A549 (cell line): ENCODE measurements at regions not wholly inside any gene's neighbourhood (a gene's known extent, or its start where the extent isn't known, plus 50 kb on each side); places are given as distances from the start of the nearest gene placed in this dataset.

Experiments
- ATAC-seq, 2 experiments: fragments of 200-7000 bp in 1 of 2; fragments of >200 bp in 1 of 2; cut with Nextera tagmentation in 1 of 2; cut with Tn5 transposase in 1 of 2; 3 replicates each; pipeline versions ENCODE4 v1.8.0 to v1.9.1; 2018 to 2020; ENCODE audit warnings: mild to moderate bottlenecking in 1 of 2, moderate library complexity in 1 of 2
- CTCF ChIA-PET: fragments of 300-600 bp; sonication (Branson Sonifier 250); formaldehyde crosslinking; extraction: SDS; loops from one replicate; lab custom pipeline; 2021; ENCODE audit warnings: antibody characterized with exemption, inconsistent platforms; lab: Yijun Ruan, JAX
- POLR2A ChIA-PET: fragments of 350-600 bp; formaldehyde crosslinking; extraction: SDS; loops from one replicate; lab custom pipeline; 2021; ENCODE audit warnings: antibody characterized with exemption, inconsistent platforms; lab: Yijun Ruan, JAX
- DNase-seq, 2 experiments: peaks; one replicate each; pipeline versions ENCODE4 v3.0.0 to v3.0.0-alpha.2; 2011 to 2016; ENCODE audit warnings: low read depth in 1 of 2, low spot score in 1 of 2
- FAIRE-seq: peaks from 2 replicates; lab custom pipeline; 2011; peaks lifted over from hg19 to GRCh38; lab: Jason Lieb, UNC
- H3K27ac ChIP-seq, 2 experiments: fragments of >200 bp; sonication (Bioruptor Twin); formaldehyde crosslinking; 3 replicates each; pipeline ENCODE4 v1.5.1; 2016 to 2017
- H3K4me1 ChIP-seq: fragments of >200 bp; sonication (Bioruptor Twin); formaldehyde crosslinking; 3 replicates; pipeline ENCODE4 v1.6.1; 2016
- H3K4me2 ChIP-seq: fragments of >200 bp; sonication (Bioruptor Twin); formaldehyde crosslinking; 3 replicates; pipeline ENCODE4 v1.6.1; 2016
- H3K4me3 ChIP-seq: fragments of >200 bp; sonication (Bioruptor Twin); formaldehyde crosslinking; 3 replicates; pipeline ENCODE4 v1.5.1; 2016
- H3K9me3 ChIP-seq: fragments of >200 bp; sonication (Bioruptor Twin); formaldehyde crosslinking; 3 replicates; pipeline ENCODE4 v1.6.1; 2016
- CBX2 ChIP-seq: fragments of 200-600 bp; sonication (generic); IDR thresholded peaks from 2 replicates; pipeline ENCODE4 v1.6.1; 2016; ENCODE audit warnings: low read depth, mild to moderate bottlenecking, borderline replicate concordance
- CEBPB ChIP-seq, 2 experiments: fragments of >200 bp in 1 of 2; sonication (Bioruptor Twin) in 1 of 2; formaldehyde crosslinking in 1 of 2; IDR thresholded peaks; 2 replicates each; pipeline ENCODE4 v1.6.1; 2012 to 2016
- CHD2 ChIP-seq: fragments of 150-350 bp; IDR thresholded peaks from 2 replicates; pipeline ENCODE4 v1.6.1; 2014; ENCODE audit warnings: low read length; ENCODE audit not compliant: partially characterized antibody
- CHD4 ChIP-seq: fragments of 200-600 bp; sonication (generic); IDR thresholded peaks from 2 replicates; pipeline ENCODE4 v1.6.1; 2016; ENCODE audit warnings: antibody characterized with exemption, mild to moderate bottlenecking, borderline replicate concordance
- EHF ChIP-seq: fragments of 250-450 bp; sonication (Bioruptor Pico); IDR thresholded peaks from 2 replicates; pipeline ENCODE4 v1.5.0; 2020; ENCODE audit warnings: mild to moderate bottlenecking
- EHMT2 ChIP-seq: fragments of 200-600 bp; sonication (generic); IDR thresholded peaks from 2 replicates; pipeline ENCODE4 v1.6.1; 2016; ENCODE audit warnings: antibody characterized with exemption, low read depth, mild to moderate bottlenecking, moderate library complexity
- ESRRA ChIP-seq: fragments of 150-350 bp; IDR thresholded peaks from 2 replicates; pipeline ENCODE4 v1.6.1; 2014; ENCODE audit warnings: mild to moderate bottlenecking, low read length, borderline replicate concordance
- FOXS1 ChIP-seq: fragments of 250-450 bp; sonication (Bioruptor Pico); IDR thresholded peaks from 2 replicates; pipeline ENCODE4 v1.5.0; 2020; ENCODE audit warnings: mild to moderate bottlenecking, moderate library complexity
- HEYL ChIP-seq: fragments of 250-450 bp; sonication (Bioruptor Pico); IDR thresholded peaks from 2 replicates; pipeline ENCODE4 v1.8.0; 2021; ENCODE audit warnings: mild to moderate bottlenecking, moderate library complexity
- HMGXB4 ChIP-seq: fragments of 250-450 bp; sonication (Bioruptor Pico); IDR thresholded peaks from 2 replicates; pipeline ENCODE4 v1.5.0; 2021; ENCODE audit warnings: mild to moderate bottlenecking, moderate library complexity, borderline replicate concordance
- JUNB ChIP-seq: fragments of >200 bp; sonication (Bioruptor Twin); formaldehyde crosslinking; IDR thresholded peaks from 2 replicates; pipeline ENCODE4 v1.6.1; 2016
- MAX ChIP-seq: IDR thresholded peaks from 2 replicates; pipeline ENCODE4 v1.6.1; 2012
- MYC ChIP-seq: IDR thresholded peaks from 2 replicates; pipeline ENCODE4 v1.6.1; 2012; ENCODE audit warnings: mild to moderate bottlenecking, inconsistent platforms, low read length, improper control_type of control experiment, borderline replicate concordance
- NR3C1 ChIP-seq: fragments of >200 bp; sonication (Bioruptor Twin); formaldehyde crosslinking; IDR thresholded peaks from 3 replicates; pipeline ENCODE4 v1.6.1; 2017
- RAD21 ChIP-seq, 2 experiments: fragments of >200 bp in 1 of 2; sonication (Bioruptor Twin) in 1 of 2; formaldehyde crosslinking in 1 of 2; IDR thresholded peaks in 1 of 2; conservative IDR thresholded peaks in 1 of 2; 2 replicates in 1 of 2; 3 replicates in 1 of 2; pipeline ENCODE4 v1.6.1; 2012 to 2018; ENCODE audit warnings: inconsistent platforms in 1 of 2
- RARB ChIP-seq: fragments of 250-450 bp; sonication (Bioruptor Pico); IDR thresholded peaks from 2 replicates; pipeline ENCODE4 v1.8.0; 2021; ENCODE audit warnings: mild to moderate bottlenecking, moderate library complexity
- RCOR1 ChIP-seq: fragments of 150-350 bp; IDR thresholded peaks from 2 replicates; pipeline ENCODE4 v1.6.1; 2014; ENCODE audit warnings: antibody characterized with exemption, low read length, low read depth
- RNF2 ChIP-seq: fragments of 200-600 bp; sonication (generic); IDR thresholded peaks from 2 replicates; pipeline ENCODE4 v1.6.1; 2016; ENCODE audit warnings: low read depth, mild to moderate bottlenecking, antibody characterized with exemption, moderate library complexity, borderline replicate concordance
- USF2 ChIP-seq: fragments of 450-650 bp; IDR thresholded peaks from 2 replicates; pipeline ENCODE4 v1.6.1; 2014; ENCODE audit warnings: antibody characterized with exemption
- ZFP36 ChIP-seq: fragments of 450-650 bp; IDR thresholded peaks from 2 replicates; pipeline ENCODE4 v1.6.1; 2014; ENCODE audit warnings: borderline replicate concordance; ENCODE audit not compliant: partially characterized antibody
- ZSCAN20 ChIP-seq: fragments of 250-450 bp; sonication (Bioruptor Pico); IDR thresholded peaks from 2 replicates; pipeline ENCODE4 v1.8.0; 2022; ENCODE audit warnings: mild to moderate bottlenecking, moderate library complexity
- WGBS: methylation state at CpG from one replicate; pipeline ENCODE4 v1.1.6; 2017; ENCODE audit errors: missing lambda C conversion rate; 5-methylcytosine and 5-hydroxymethylcytosine counted together
- TF ChIP-seq, protein P1 (sequence below): fragments of 150-350 bp; IDR thresholded peaks from 2 replicates; pipeline ENCODE4 v1.6.1; 2014; ENCODE audit warnings: low read depth, mild to moderate bottlenecking, low read length
- TF ChIP-seq, protein P2 (sequence below): fragments of >200 bp; sonication (Bioruptor Twin); formaldehyde crosslinking; IDR thresholded peaks from 3 replicates; pipeline ENCODE4 v1.5.1; 2016
- TF ChIP-seq, protein P3 (sequence below): fragments of >200 bp; sonication (Bioruptor Twin); formaldehyde crosslinking; IDR thresholded peaks from 2 replicates; pipeline ENCODE4 v1.6.1; 2016

DNA sequence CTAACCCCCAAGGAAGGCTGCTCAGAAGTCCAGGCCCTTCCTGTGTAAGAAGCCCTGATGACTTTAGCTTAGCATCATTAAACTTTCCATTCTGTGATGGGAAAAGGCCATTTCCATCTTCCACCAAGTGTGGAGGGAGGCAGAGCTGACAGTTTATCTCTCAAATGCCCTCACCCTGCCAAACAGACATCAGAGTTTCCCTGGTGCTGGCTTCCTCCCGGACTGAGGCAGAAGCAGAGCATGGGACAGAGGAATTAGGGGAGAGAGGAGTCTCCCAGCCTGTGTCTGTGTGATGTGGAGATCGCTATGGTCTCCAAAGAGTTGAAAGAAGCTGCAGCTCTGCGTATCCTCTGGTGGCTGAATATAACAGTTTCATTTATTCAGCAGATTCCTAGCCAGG is 57.4 kb upstream of the CTNNA1 start:
- H3K4me3 ChIP-seq = no peak overlapping the region
- DNase-seq (no peak), FAIRE-seq (no peak), ATAC-seq (no peak)
- H3K4me1 ChIP-seq = no peaks in the 10 kb centered on the region
- 58% methylated on average over 3 of the region's 3 CpGs for WGBS
- TF ChIP-seq JUNB (no peak), MYC (no peak), EHMT2 (no peak), EHF (no peak), CHD4 (no peak), CHD2 (no peak), HMGXB4 (CRISPR knock-in tag) (no peak), ZFP36 (no peak), CEBPB (IDR thresholded peaks at IDR 0.05) (no peak), FOXS1 (CRISPR knock-in tag) (no peak)
- TF ChIP-seq, protein P1, sequence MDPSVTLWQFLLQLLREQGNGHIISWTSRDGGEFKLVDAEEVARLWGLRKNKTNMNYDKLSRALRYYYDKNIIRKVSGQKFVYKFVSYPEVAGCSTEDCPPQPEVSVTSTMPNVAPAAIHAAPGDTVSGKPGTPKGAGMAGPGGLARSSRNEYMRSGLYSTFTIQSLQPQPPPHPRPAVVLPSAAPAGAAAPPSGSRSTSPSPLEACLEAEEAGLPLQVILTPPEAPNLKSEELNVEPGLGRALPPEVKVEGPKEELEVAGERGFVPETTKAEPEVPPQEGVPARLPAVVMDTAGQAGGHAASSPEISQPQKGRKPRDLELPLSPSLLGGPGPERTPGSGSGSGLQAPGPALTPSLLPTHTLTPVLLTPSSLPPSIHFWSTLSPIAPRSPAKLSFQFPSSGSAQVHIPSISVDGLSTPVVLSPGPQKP = no peak
- TF ChIP-seq, protein P2, sequence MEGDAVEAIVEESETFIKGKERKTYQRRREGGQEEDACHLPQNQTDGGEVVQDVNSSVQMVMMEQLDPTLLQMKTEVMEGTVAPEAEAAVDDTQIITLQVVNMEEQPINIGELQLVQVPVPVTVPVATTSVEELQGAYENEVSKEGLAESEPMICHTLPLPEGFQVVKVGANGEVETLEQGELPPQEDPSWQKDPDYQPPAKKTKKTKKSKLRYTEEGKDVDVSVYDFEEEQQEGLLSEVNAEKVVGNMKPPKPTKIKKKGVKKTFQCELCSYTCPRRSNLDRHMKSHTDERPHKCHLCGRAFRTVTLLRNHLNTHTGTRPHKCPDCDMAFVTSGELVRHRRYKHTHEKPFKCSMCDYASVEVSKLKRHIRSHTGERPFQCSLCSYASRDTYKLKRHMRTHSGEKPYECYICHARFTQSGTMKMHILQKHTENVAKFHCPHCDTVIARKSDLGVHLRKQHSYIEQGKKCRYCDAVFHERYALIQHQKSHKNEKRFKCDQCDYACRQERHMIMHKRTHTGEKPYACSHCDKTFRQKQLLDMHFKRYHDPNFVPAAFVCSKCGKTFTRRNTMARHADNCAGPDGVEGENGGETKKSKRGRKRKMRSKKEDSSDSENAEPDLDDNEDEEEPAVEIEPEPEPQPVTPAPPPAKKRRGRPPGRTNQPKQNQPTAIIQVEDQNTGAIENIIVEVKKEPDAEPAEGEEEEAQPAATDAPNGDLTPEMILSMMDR = no peak
- no peaks in the 10 kb centered on the region for H3K9me3 ChIP-seq
- no peak overlapping the region for H3K27ac ChIP-seq
- CTCF ChIA-PET = no interaction called here
- POLR2A ChIA-PET = no interaction called here
- H3K4me2 ChIP-seq = no peak overlapping the region

GRCh38 chr5:138694146-138694545 is 59.1 kb upstream of the CTNNA1 start:
- no peaks in the 10 kb centered on the region for H3K4me1 ChIP-seq
- ChIA-PET POLR2A (no interaction called here), CTCF (no interaction called here)
- WGBS = 85% methylated on average over 3 of the region's 3 CpGs
- FAIRE-seq (no peak), ATAC-seq (no peak), DNase-seq (no peak)
- H3K9me3 ChIP-seq = no peaks in the 10 kb centered on the region
- TF ChIP-seq, protein P3, sequence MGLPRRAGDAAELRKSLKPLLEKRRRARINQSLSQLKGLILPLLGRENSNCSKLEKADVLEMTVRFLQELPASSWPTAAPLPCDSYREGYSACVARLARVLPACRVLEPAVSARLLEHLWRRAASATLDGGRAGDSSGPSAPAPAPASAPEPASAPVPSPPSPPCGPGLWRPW = no peak
- TF ChIP-seq RAD21 (conservative IDR thresholded peaks at IDR 0.05 in 1 of 2, IDR thresholded peaks at IDR 0.05 in 1 of 2) (no peak), RARB (CRISPR knock-in tag) (no peak), USF2 (no peak), ESRRA (no peak), HEYL (CRISPR knock-in tag) (no peak), HMGXB4 (CRISPR knock-in tag) (no peak), RNF2 (no peak), MAX (no peak), FOXS1 (CRISPR knock-in tag) (no peak), CHD2 (no peak), RCOR1 (no peak), ZSCAN20 (CRISPR knock-in tag) (no peak), NR3C1 (no peak), CBX2 (no peak), EHF (no peak), JUNB (no peak)
- H3K4me2 ChIP-seq = no peak overlapping the region
- H3K27ac ChIP-seq = no peak overlapping the region
- H3K4me3 ChIP-seq = no peak overlapping the region
